AG04450 (cell line): ENCODE measurements at regions not wholly inside any gene's neighbourhood (a gene's known extent, or its start where the extent isn't known, plus 50 kb on each side); places are given as distances from the start of the nearest gene placed in this dataset.

Experiments
- CTCF ChIA-PET: fragments of 300-600, 350-600 bp; formaldehyde crosslinking; extraction: SDS; loops from one replicate; lab custom pipeline; 2022; ENCODE audit warnings: antibody characterized with exemption, inconsistent platforms; lab: Charles Lee
- POLR2A ChIA-PET: fragments of 350-600 bp; formaldehyde crosslinking; extraction: SDS; loops from one replicate; lab custom pipeline; 2021; ENCODE audit warnings: antibody characterized with exemption, inconsistent platforms; lab: Yijun Ruan, JAX
- DNase-seq: peaks from one replicate; pipeline ENCODE4 v3.0.0-alpha.2; 2011; ENCODE audit warnings: low read depth, low spot score
- H3K27ac ChIP-seq: one replicate; pipeline ENCODE4 v1.5.1; 2012; ENCODE audit warnings: low read depth, low read length, control low read depth
- H3K27me3 ChIP-seq: one replicate; pipeline ENCODE4 v1.6.0; 2012; ENCODE audit warnings: low read length; ENCODE audit not compliant: control insufficient read depth, insufficient read depth
- H3K4me3 ChIP-seq: 2 replicates; pipeline ENCODE4 v1.5.1; 2011; ENCODE audit warnings: mild to moderate bottlenecking, low read depth, low read length, control low read depth
- H3K9me3 ChIP-seq: 2 replicates; pipeline ENCODE4 v1.5.1; 2012; ENCODE audit warnings: low read length; ENCODE audit not compliant: control insufficient read depth, insufficient read depth
- CTCF ChIP-seq: IDR thresholded peaks from 2 replicates; pipeline ENCODE4 v1.5.1; 2011; ENCODE audit warnings: low read depth, low read length, control low read depth, inconsistent platforms

- TF ChIP-seq CTCF, result no peak
- no peak overlapping the region for H3K27ac ChIP-seq
- CTCF ChIA-PET, result interaction anchor here (1.0 kb wide), 2 partner anchors 22 to 48 kb away, joined by 3 read pairs; no protein-coding TSS in a partner anchor
- no peaks in the 10 kb centered on the region for H3K9me3 ChIP-seq
- DNase-seq, result no peak
- H3K4me3 ChIP-seq, result no peak overlapping the region
- H3K27me3 ChIP-seq, result no peaks in the 10 kb centered on the region
- POLR2A ChIA-PET, result no interaction called here
Observed at GRCh38 chr4:179583221-179583620, 2141.0 kb upstream of the AGA start.

- no peak overlapping the region for H3K4me3 ChIP-seq
- H3K9me3 ChIP-seq, result no peaks in the 10 kb centered on the region
- DNase-seq, result no peak
- no peak overlapping the region for H3K27ac ChIP-seq
- no peak for TF ChIP-seq CTCF
- CTCF ChIA-PET, result no interaction called here
- POLR2A ChIA-PET, result no interaction called here
- H3K27me3 ChIP-seq, result no peaks in the 10 kb centered on the region
Observed at GRCh38 chr4:179584101-179584500, 2141.9 kb upstream of the AGA start.

GRCh38 chr4:179585761-179586160, 2143.5 kb upstream of the AGA start:
- H3K27me3 ChIP-seq, result no peaks in the 10 kb centered on the region
- H3K4me3 ChIP-seq, result no peak overlapping the region
- no peak for TF ChIP-seq CTCF
- H3K27ac ChIP-seq, result no peak overlapping the region
- no peaks in the 10 kb centered on the region for H3K9me3 ChIP-seq
- DNase-seq, result no peak
- ChIA-PET POLR2A (no interaction called here), CTCF (no interaction called here)

- no peak for TF ChIP-seq CTCF
- Histone ChIP-seq H3K9me3 (no peaks in the 10 kb centered on the region), H3K4me3 (no peak overlapping the region), H3K27me3 (no peaks in the 10 kb centered on the region), H3K27ac (no peak overlapping the region)
- POLR2A ChIA-PET, result no interaction called here
- CTCF ChIA-PET, result no interaction called here
- no peak for DNase-seq
Observed at GRCh38 chr4:179586460-179586859, 2144.2 kb upstream of the AGA start.

- CTCF ChIA-PET, result interaction anchor here (0.6 kb wide), 1 partner anchor 53 kb away, joined by 3 read pairs; no protein-coding TSS in a partner anchor
Observed at GRCh38 chr4:179595671-179596410, 2153.6 kb upstream of the AGA start.

More at GRCh38 chr4:179595671-179596410, 2153.6 kb upstream of the AGA start:
- TF ChIP-seq CTCF, result no peak
- Histone ChIP-seq H3K27ac (peak overlapping the region; percentile 3), H3K4me3 (no peak overlapping the region), H3K9me3 (no peaks in the 10 kb centered on the region), H3K27me3 (no peaks in the 10 kb centered on the region)
- DNase-seq, result peak; percentile 76
- POLR2A ChIA-PET, result interaction anchor here (2.0 kb wide), 1 partner anchor 30 kb away, joined by 7 read pairs; no protein-coding TSS in a partner anchor
